Tibial nerve (tissue), 3 donors: ENCODE measurements at regions not wholly inside any gene's neighbourhood (a gene's known extent, or its start where the extent isn't known, plus 50 kb on each side); places are given as distances from the start of the nearest gene placed in this dataset.

Experiments
- POLR2A ChIP-seq, 2 donors: fragments of 450-650 bp; IDR thresholded peaks; one replicate each; pipeline ENCODE4 v1.6.1; 2017; ENCODE audit warnings: antibody characterized with exemption in 2 of 2, mild to moderate bottlenecking in 2 of 2, moderate library complexity in 2 of 2
- TF ChIP-seq, protein P1 (sequence below), 5 experiments: fragments of 200-600 bp in 3 of 5; fragments of 450-650 bp in 2 of 5; sonication (generic) in 3 of 5; IDR thresholded peaks; one replicate each; pipeline ENCODE4 v1.5.1; 2016 to 2019; ENCODE audit warnings: antibody characterized with exemption in 5 of 5, mild to moderate bottlenecking in 3 of 5, moderate library complexity in 2 of 5

DNA sequence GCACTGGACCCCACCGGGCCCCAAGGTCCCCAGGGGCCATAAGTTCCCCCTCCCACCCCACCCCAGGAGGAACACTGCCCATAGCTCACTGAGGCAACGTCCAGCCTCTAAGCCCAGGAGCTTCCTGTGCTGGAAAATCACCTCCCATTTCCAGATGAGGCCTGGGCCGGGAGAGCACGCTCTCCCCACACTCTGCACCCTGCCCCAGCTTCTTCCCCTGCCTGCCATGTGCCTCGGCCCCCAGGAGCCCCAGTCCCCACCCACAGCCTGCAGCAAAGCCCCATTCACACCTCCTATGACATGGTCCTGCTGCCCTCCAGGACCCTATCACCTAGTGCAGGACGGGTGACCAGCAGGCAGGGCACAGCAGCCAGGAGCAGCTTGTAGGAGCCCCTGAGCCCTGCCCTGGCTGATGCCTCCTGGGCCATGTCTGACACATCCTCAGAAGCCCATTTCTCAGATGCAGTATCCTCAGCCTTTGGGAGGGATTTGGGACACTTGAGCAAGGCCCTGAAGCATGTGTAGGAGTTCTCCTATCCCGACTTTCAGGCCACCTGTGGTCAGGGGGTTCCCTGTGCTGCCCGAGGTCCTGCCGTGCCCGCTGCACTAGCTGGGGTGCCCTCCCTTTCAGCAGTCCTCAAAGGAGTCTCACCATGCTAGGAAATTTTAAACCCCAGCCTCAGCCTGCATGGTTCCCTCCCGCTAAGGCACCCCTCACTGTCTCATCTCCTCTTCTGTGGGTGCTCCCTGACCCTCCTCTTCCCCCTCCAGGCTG is 119.4 kb upstream of the FOXD4L5 start:
- TF ChIP-seq, protein P1, sequence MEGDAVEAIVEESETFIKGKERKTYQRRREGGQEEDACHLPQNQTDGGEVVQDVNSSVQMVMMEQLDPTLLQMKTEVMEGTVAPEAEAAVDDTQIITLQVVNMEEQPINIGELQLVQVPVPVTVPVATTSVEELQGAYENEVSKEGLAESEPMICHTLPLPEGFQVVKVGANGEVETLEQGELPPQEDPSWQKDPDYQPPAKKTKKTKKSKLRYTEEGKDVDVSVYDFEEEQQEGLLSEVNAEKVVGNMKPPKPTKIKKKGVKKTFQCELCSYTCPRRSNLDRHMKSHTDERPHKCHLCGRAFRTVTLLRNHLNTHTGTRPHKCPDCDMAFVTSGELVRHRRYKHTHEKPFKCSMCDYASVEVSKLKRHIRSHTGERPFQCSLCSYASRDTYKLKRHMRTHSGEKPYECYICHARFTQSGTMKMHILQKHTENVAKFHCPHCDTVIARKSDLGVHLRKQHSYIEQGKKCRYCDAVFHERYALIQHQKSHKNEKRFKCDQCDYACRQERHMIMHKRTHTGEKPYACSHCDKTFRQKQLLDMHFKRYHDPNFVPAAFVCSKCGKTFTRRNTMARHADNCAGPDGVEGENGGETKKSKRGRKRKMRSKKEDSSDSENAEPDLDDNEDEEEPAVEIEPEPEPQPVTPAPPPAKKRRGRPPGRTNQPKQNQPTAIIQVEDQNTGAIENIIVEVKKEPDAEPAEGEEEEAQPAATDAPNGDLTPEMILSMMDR (IDR thresholded peaks at IDR 0.05): no peak
- no peak for TF ChIP-seq POLR2A (IDR thresholded peaks at IDR 0.05)
